ENCODE measurements at regions not wholly inside any gene's neighbourhood (a gene's known extent, or its start where the extent isn't known, plus 50 kb on each side); places are given as distances from the start of the nearest gene placed in this dataset.

- DNase-seq (ENCODE audit: low spot score): no peak
- no peak for TF ChIP-seq CTCF (IDR thresholded peaks at IDR 0.05)
- Histone ChIP-seq H3K27ac (no peak overlapping the region), H3K4me3 (no peak overlapping the region)
These were observed 260.9 kb upstream of the SSTR1 start for GRCh38 chr14:37946819-37947218.

- Histone ChIP-seq H3K4me3 (no peak overlapping the region), H3K27ac (no peak overlapping the region)
- no peak for TF ChIP-seq CTCF (IDR thresholded peaks at IDR 0.05)
- no peak for DNase-seq (ENCODE audit: low spot score)
These were observed 259.4 kb upstream of the SSTR1 start for GRCh38 chr14:37948266-37948665.

GRCh38 chr14:37968664-37969240 is 239.0 kb upstream of the SSTR1 start:
- TF ChIP-seq CTCF (IDR thresholded peaks at IDR 0.05): no peak
- H3K4me3 ChIP-seq: no peak overlapping the region
- DNase-seq (ENCODE audit: low spot score): no peak
- H3K27ac ChIP-seq: no peak overlapping the region

- DNase-seq (ENCODE audit: low spot score): no peak
- Histone ChIP-seq H3K27ac (no peak overlapping the region), H3K4me3 (no peak overlapping the region)
- no peak for TF ChIP-seq CTCF (IDR thresholded peaks at IDR 0.05)
These were observed 238.2 kb upstream of the SSTR1 start for GRCh38 chr14:37969511-37969979.

GRCh38 chr14:37970696-37971095 is 237.0 kb upstream of the SSTR1 start:
- H3K27ac ChIP-seq: no peak overlapping the region
- no peak for TF ChIP-seq CTCF (IDR thresholded peaks at IDR 0.05)
- no peak overlapping the region for H3K4me3 ChIP-seq
- DNase-seq (ENCODE audit: low spot score): no peak

- H3K4me3 ChIP-seq: no peak overlapping the region
- no peak for TF ChIP-seq CTCF (IDR thresholded peaks at IDR 0.05)
- no peak overlapping the region for H3K27ac ChIP-seq
- DNase-seq (ENCODE audit: low spot score): no peak
These were observed 234.5 kb upstream of the SSTR1 start for GRCh38 chr14:37972941-37973887.
